Activated naive CD4-positive, alpha-beta T cell treated with anti-CD3 and anti-CD28 coated beads, Interleukin-2, amount 50 U/mL, for 16 hours (primary cell): ENCODE measurements at regions not wholly inside any gene's neighbourhood (a gene's known extent, or its start where the extent isn't known, plus 50 kb on each side); places are given as distances from the start of the nearest gene placed in this dataset.
"Not testable (repeated sequence)": the region's sequence is repeated elsewhere in the genome, so short reads cannot be mapped to it uniquely, and the experiment has no call there.

Source experiments
- DNase-seq: peaks from one replicate; pipeline ENCODE4 v3.0.0-alpha.2; 2020

DNA sequence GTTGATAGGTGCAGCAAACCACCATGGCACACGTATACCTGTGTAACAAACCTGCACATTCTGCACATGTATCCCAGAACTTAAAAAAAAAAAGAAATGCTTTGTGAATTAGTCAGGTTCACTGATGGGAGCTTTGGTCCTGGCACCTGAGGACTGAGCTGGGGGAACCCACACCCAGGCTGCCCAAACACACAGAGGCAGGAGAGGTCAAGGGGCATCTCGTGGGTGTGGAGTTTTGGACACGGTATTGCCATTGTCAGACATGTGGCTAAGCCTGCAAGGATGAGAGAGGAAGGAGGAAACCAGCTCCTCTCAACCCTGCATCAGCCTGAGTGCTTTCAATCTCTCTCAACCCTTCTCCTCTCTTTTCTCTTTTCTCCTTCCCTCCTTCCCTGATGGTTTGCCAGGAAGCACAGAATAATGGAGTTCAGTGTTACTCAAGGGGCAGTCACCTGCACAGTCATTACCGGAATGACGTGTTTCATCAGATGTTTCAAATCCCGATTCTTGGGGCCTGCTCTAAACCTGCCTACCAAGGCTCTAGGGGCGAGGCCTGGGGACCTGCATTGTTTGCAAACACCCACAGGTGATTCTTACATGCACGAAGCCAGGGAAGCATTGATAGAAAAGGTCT lies 89.9 kb upstream of the NEDD9 start:
- no peak for DNase-seq

DNA sequence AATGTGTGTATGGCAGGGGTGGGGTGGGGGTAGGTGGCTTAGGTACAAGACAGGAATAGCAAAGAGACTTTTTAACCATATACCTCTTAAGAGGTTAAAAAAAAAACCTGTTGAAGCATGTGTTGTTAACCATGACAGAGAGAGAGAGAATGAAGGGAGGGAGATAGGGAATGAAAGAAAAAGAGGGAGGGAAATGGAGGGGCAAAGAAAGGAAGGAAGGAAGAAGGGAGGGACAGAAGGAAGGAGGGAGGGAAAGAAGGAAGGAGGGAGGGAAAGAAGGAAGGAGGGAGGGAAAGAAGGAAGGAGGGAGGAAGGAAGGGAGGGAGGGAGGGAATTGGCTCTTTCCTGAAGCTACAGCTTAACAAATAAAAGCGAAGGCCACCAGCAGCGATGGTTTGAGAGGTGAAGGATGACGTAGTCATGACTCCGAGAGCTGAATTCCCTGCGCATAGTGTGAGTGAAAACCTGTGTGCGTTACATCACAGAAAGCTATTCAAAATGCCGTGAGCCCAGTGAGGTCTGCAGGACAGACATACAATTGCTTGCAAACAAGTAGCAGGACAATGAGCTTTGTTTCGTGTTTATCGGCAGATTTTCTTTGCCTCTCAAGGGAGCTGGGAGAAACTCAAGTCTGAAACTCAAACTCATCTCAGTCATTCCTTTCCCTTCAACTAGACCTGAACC lies 88.6 kb upstream of the NEDD9 start:
- DNase-seq: no peak

DNA sequence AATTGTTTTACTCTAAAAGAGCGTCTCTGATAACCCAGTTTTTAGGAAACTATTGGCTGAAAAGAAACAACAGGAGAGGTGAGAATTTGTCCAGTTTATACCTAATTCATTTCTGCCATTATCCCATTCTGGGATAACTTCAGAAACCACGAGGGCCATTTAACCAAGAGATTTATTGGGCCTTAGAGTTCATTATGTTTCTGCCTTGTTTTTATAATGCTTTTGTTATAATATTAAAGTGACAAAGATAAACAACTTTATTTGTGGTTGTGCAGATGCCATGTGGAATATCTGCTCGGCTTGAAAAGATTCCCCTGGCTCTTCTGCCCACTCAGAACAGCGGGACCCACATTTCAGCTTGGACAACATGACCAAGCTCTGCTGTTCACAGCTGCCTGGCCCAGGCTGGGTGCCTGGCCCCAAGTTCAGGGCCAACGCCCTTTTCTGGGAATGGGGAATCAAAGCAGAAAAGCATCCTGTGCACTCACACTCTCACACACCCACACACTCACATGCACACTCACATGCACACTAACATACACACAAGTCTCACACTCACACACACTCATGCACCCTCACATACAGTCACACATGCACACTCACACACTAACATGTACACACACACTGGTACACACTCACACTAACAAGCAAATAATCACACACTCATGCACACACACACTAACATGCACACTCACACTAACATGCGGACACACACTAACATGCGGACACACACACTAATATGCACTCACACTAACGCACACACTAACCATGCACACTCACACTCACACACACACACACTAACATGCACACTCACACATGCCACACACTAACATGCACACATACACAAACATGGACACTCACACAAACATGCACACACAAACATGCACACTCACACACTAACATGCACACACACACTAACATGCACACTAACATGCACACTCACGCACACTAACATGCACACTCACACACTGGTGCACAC lies 86.7 kb upstream of the NEDD9 start:
- no peak for DNase-seq

DNA sequence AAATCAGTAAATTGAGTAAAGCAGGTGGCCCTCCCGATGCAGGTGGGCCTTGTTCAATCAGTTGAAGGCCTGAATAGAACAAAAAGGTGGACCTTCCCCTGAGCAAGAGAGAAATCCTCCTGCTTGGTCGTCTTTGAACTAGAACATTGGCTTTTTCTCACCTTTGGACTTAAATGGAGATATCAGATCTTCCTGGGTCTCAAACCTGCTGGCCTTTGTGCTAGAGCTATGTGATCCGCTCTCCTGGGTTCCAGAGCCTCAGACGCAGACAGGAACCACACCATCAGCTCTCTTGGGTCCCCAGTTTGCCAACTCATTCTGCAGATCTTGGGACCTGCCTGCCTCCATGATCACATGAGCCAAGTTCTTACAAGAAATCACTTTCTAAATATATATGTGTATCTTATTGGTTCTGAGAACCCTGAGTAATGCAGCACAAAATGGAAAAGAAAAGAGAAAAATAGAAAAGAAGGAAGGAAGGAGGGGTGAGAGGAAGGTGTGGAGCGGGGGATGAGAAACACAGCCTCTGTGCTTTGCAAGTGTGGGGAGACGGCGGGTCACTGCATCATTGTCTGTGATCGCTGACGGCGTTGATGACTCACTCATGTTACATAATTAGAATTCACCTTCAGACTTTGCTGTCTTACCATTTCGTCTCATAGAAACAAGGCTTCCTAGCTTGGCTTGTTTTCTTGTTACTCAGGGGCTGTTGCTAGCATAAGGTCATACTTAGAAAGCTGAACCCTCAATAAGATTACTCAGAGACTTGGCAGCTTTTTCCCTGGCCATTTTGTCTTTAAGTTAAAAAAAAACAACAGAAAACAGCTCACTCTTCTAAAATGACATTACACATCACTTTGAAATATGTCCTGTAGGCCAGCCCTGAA lies 85.7 kb upstream of the NEDD9 start:
- peak; percentile 72 for DNase-seq

DNA sequence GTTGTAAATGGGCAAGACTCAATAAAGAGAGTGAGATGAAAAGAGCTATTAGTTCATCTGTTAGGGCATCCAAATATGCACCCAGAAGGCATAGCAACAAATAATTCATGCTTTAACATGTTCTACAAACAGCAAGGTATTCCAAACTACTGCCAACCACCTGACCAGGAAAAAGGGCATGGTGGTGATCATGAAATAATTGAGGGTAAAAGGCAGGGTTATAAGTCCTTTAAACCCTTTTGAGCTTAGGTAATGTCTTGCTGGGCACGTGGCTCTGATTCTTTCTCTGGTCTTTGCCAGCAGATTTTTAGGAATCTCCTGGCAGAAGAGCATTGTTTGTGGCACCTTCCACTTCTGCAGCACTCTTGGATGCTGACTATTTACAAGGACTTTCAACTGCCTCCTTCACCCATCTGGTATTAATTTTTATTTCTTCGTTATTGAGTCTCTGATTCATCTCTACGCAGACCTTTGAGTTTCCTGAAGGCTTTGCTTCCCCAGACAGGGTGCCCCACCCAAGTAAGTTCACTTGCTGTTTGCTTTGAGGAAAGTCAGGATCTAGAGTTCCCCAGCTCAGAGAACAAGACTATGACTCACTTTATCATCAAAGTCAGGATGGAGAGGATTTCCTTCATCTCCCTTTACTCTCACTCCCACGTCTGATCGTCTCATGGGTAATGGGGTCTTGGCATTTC lies 83.4 kb upstream of the NEDD9 start:
- DNase-seq: no peak

DNA sequence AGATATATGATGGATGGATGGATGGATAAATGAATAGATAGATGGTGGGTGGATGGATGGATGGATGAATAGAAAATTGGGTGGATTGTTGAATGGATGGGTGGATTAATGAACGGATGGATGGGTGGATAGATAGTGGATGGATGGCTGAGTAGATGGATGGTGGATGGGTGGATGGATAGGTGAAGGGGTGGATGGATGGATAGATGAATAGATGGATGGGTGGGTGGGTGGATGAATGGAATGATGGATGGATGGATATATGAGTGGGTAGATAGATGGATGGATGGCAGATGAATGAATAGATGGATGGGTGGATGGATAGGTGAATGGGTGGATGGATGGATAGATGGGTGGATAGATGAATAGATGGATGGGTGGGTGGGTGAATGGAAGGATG lies 80.7 kb upstream of the NEDD9 start:
- no peak for DNase-seq

DNA sequence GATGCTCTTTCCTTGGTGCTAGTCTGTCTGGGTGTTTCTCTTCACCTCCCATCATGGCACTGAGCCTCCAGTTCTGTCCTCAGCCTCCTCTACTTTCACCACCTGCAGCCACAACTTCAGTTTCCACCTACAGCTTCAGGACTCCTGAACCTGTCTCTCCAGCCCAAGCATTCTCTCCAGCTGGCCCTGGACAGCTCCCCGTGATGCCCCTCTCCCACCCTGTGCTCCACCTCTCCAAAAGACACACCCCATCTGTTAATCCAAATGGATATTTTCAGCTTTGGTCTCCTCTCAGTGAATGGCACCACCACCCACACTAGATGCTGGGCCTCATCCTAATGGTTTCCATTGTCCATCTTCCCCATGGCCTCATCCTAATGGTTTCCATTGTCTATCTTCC lies 79.5 kb upstream of the NEDD9 start:
- no peak for DNase-seq

DNA sequence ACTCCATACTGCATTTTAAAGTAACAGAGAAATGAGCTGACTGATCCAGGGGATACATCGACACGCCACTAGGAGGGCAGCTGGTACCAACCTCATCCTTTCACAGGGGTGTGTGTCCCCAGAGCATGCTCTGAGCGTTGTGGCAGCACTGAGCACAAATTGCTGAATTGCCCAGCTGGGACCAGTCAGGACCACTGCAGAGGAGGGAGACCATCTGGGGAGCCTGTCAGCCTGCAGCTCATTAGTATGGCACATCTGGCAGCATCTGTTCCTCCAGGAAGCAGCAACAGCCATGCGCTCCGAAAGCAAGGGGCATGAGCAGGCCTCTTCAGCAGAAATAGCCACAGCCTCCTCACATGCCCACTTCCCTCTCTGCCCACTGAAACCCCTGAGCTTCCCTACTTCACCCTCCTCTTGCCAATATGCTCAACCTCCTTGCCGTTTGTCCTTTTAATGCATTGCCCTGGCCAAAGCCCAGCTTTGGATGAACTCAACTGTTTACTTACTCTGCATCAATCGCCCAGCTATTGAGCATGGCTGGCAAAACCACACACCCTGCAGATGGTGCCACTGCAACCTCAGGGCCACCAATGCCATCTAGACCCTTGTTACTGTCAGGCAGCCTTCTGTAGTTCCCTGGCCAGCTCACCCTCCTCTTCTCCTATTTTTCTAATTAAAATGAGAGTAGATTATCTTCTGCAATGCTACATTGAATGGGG lies 77.6 kb upstream of the NEDD9 start:
- DNase-seq: no peak

DNA sequence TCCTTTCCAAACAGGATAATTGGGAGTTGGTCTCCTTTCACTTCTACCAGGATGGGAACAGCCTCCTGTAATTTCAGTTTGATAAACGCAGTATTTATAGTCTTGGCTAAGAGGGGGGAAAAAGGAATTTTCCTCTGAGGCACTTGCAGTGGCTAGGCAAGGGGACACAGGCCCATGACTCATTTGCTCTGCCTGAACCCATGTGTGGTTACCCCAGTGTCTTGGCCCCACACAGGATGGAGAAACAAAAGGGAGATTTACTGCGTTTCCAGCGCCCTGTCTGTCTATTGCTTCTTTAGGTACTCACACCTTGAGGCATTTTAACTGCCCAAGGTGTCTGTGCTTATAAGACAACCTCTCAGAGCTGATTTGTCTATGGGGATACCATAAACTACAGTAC lies 74.8 kb upstream of the NEDD9 start:
- no peak for DNase-seq

DNA sequence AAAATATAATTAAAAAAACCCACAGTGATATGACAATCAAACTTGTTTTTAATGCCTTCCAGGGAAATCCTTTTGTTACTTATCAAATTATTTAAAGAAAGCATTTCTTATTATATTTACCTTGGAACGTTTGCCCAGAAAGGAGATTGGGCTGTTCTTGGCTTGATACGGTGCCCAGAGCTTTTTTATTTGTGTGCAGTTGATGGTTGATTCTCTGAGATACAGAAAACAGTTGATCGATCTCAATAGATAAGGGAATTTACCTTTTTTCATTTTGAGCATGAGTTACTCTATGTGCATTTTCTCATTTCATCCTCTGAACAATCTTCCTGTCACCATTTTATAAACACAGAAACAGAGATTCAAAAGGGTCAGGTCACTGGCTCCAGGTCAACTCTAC lies 72.5 kb upstream of the NEDD9 start:
- DNase-seq: no peak

DNA sequence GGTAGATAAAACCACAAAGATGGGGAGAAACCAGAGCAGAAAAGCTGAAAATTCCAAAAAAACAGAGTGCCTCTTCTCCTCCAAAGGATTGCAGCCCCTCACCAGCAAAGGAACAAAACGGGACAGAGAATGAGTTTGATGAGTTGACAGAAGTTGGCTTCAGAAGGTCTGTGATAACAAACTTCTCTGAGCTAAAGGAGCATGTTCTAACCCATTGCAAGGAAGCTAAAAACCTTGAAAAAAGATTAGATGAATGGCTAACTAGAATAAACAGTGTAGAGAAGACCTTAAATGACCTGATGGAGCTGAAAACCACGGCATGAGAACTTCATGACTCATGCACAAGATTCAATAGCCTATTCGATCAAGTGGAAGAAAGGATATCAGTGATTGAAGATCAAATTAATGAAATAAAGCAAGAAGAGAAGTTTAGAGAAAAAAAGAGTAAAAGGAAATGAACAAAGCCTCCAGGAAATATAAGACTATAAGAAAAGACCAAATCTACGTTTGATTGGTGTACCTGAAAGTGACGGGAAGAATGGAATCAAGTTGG lies 67.5 kb upstream of the NEDD9 start:
- not testable (repeated sequence) for DNase-seq

DNA sequence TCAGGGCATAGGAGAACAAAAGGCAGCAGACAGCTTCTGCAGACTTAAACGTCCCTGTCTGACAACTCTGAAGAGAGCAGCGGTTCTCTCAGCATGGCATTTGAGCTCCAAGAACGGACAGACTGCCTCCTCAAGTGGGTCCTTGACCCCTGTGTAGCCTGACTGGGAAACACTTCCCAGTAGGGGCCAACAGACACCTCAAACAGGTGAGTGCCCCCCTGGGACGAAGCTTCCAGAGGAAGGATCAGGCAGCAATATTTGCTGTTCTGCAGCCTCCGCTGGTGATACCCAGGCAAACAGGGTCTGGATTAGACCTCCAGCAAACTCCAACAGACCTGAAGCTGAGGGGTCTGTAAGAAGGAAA lies 66.9 kb upstream of the NEDD9 start:
- DNase-seq: not testable (repeated sequence)

DNA sequence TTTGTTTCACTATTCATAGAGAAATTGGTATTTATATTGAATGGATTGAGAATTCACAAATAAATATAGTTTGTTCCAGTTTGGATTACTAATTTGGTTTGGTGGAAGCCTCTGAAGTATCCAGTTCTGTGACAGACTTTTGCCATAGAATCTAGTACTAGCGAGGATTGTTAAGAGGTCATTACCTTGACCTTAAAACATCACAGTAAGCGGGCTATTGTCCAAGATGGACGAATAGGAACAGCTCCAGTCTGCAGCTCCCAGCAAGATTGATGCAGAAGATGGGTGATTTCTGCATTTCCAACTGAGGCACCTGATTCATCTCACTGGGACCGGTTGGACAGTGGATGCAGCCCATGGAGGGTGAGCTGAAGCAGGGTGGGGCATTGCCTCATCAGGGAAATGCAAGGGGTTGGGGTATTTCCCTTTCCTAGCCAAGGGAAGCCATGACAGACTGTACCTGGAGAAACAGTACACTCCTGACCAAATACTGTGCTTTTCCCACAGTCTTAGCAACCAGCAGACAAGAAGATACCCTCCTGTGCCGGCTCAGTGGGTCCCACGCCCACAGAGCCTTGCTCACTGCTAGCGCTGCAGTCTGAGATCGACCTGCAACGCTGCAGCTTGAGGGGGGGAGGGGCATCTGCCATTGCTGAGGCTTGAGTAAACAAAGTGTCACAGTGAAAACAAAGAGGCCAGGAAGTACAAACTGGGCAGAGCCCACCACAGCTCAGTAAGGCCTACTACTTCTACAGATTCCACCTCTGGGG lies 66.4 kb upstream of the NEDD9 start:
- no peak for DNase-seq

DNA sequence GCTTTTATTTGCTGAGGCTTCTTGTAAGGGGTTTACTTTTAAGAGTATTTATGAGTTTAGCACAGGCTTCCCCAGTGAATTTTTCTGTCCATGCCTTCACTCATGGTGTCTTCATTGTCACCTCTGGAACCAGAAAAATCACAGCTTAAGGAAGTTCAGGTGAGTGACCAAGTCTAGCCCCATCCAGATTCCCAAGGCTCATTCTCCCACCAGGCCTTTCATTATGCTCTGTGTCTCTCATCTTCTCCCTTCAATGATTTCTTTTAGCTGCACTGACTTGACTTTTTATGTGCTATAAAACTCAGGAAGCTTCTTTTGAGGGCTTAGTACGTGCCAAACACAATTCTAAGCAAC lies 64.9 kb upstream of the NEDD9 start:
- no peak for DNase-seq

DNA sequence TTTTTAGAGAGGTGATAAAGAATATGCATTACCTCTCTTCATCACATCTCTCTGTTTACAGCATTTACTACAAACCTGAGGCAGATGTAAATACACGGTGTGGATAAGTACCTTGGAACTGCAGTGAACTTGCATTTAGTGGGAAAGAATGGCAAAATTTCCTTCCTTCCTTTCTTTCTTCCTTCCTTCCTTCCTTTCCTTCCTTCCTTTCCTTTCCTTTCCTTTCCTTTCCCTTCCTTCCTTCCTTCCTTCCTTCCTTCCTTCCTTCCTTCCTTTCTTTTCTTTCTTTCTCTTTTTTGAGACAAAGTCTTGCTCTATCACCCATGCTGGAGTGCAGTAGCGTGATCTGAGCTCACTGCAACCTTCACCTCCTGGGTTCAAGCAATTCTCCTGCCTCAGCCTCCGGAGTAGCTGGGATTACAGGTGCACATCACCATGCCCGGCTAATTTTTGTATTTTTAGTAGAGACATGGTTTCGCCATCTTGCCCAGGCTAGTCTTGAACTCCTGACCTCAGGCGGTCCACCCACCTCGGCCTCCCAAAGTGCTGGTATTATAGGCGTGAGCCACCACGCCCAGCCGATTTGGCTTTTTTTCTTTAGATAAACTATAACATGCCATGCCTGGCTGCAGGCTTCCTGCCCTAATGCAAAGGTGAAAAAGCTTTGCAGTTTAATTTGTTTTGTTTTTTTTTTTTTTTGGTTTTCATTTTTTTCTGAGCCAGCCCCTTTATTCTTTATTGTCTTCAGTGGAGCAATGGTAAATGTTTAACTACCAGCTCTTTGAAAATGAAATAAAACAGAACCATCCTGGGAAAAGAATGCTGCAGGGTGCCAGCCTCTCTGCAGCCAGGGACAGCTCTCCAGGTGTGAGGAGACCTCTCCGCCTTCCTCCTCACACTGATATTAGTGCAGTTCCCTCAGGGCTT lies 64.2 kb upstream of the NEDD9 start:
- no peak for DNase-seq

DNA sequence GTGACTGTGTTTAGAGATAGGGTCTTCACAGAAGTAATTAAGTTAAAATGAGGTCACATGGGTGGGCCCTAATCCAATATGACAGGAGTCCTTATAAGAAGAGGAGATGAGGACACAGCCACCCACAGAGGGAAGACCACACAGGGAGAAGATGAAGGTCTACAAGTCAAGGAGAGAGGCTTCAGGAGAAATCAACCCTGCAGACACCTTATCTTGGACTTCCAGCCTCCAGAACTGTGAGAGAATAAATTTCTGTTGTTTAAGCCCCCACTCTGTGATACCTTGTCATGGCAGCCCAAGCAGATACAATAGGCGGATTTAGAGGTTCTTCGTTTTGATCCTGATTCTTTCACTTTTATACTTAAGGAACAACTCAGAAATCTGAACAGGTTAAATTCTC lies 63.5 kb upstream of the NEDD9 start:
- no peak for DNase-seq

DNA sequence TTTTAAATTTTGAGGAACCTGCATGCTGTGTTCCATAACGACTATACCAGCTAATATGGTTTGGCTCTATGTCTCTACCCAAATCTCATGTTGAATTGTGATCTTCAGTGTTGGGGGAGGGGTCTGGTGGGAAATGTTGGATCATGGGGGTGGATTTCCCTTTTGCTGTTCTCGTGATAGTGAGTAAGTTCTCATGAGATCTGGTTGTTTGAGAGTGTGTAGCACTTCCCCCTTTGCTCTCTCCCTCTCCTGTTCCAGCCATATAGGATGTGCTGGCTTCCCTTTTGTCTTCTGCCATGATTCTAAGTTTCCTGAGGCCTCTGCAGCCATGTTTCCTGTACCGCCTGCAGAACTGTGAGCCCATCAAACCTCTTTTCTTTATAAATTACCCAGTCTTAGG lies 61.8 kb upstream of the NEDD9 start:
- no peak for DNase-seq

DNA sequence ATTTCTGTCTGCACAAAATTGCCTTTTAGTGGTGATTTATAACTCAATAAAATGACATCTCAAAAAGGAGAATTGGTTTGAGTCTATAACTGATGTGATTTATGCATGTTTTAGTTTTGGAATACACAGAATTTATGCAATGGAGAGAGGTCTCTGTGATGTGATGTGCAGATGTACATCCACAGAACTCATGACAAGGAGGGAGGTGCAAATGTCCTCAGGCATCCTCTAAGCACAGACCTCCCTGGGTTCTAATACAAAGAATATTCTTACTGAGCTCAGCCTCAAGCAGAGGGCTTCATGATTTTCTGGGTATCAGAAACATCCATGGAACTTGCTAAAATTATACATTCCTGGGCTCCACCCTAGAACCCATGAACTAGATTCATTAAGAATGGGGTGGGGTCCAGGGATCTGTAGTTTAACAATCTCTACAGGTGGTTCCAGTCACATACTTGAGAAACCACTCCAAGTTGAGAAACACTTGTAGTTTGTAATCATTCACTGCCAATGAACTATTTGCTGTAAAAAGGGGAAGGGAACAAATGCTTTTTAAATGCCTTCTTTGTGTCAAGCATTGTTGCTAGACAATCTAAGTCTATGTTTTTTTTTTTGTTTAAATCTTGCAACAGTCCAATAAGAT lies 60.2 kb upstream of the NEDD9 start:
- DNase-seq: no peak

DNA sequence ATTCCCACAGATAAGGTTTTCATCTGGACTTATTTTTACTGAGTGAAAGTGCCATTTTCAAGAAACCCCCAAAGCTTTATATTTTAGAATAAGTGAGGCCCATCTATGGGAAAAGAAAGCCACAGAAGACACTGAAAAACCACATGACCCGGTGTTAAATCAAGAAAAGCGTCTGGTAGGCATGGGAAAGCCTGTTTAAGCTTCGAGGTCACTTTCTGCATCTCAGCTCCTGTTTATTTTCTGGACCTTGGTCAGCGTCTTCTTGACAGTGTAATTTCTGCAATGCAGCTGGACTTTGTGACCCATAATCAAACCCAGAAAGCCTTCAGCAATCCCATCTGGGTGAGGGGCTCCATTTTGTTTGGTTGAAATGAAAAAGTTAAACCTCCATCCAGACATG lies 59.6 kb upstream of the NEDD9 start:
- no peak for DNase-seq
